ENCODE measurements at regions not wholly inside any gene's neighbourhood (a gene's known extent, or its start where the extent isn't known, plus 50 kb on each side); places are given as distances from the start of the nearest gene placed in this dataset.
"Not testable (repeated sequence)": the region's sequence is repeated elsewhere in the genome, so short reads cannot be mapped to it uniquely, and the experiment has no call there.

- H3K9me3 Mint-ChIP-seq (ENCODE audit: unreplicated experiment): no peaks in the 10 kb centered on the region
- no peak overlapping the region for H3K4me3 Mint-ChIP-seq (ENCODE audit: unreplicated experiment)
- TF ChIP-seq, protein P1, sequence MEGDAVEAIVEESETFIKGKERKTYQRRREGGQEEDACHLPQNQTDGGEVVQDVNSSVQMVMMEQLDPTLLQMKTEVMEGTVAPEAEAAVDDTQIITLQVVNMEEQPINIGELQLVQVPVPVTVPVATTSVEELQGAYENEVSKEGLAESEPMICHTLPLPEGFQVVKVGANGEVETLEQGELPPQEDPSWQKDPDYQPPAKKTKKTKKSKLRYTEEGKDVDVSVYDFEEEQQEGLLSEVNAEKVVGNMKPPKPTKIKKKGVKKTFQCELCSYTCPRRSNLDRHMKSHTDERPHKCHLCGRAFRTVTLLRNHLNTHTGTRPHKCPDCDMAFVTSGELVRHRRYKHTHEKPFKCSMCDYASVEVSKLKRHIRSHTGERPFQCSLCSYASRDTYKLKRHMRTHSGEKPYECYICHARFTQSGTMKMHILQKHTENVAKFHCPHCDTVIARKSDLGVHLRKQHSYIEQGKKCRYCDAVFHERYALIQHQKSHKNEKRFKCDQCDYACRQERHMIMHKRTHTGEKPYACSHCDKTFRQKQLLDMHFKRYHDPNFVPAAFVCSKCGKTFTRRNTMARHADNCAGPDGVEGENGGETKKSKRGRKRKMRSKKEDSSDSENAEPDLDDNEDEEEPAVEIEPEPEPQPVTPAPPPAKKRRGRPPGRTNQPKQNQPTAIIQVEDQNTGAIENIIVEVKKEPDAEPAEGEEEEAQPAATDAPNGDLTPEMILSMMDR (IDR thresholded peaks at IDR 0.05; ENCODE audit: partially characterized antibody, unreplicated experiment): no peak
- DNase-seq: no peak
- no peaks in the 10 kb centered on the region for H3K36me3 Mint-ChIP-seq (ENCODE audit: unreplicated experiment)
- H3K27ac Mint-ChIP-seq (ENCODE audit: unreplicated experiment): no peak overlapping the region
- H3K4me1 Mint-ChIP-seq (ENCODE audit: low read depth, unreplicated experiment): no peaks in the 10 kb centered on the region
- no peaks in the 10 kb centered on the region for H3K27me3 Mint-ChIP-seq (ENCODE audit: unreplicated experiment)
These were observed 721.9 kb upstream of the HS3ST5 start for GRCh38 chr6:115064680-115065079.

GRCh38 chr6:115060581-115060980 is 717.8 kb upstream of the HS3ST5 start:
- Mint-ChIP-seq H3K4me1 (ENCODE audit: low read depth, unreplicated experiment) (no peaks in the 10 kb centered on the region), H3K27ac (ENCODE audit: unreplicated experiment) (no peak overlapping the region), H3K36me3 (ENCODE audit: unreplicated experiment) (no peaks in the 10 kb centered on the region), H3K4me3 (ENCODE audit: unreplicated experiment) (no peak overlapping the region), H3K27me3 (ENCODE audit: unreplicated experiment) (no peaks in the 10 kb centered on the region), H3K9me3 (ENCODE audit: unreplicated experiment) (no peaks in the 10 kb centered on the region)
- TF ChIP-seq, protein P1 (IDR thresholded peaks at IDR 0.05; ENCODE audit: partially characterized antibody, unreplicated experiment): no peak
- no peak for DNase-seq

DNA sequence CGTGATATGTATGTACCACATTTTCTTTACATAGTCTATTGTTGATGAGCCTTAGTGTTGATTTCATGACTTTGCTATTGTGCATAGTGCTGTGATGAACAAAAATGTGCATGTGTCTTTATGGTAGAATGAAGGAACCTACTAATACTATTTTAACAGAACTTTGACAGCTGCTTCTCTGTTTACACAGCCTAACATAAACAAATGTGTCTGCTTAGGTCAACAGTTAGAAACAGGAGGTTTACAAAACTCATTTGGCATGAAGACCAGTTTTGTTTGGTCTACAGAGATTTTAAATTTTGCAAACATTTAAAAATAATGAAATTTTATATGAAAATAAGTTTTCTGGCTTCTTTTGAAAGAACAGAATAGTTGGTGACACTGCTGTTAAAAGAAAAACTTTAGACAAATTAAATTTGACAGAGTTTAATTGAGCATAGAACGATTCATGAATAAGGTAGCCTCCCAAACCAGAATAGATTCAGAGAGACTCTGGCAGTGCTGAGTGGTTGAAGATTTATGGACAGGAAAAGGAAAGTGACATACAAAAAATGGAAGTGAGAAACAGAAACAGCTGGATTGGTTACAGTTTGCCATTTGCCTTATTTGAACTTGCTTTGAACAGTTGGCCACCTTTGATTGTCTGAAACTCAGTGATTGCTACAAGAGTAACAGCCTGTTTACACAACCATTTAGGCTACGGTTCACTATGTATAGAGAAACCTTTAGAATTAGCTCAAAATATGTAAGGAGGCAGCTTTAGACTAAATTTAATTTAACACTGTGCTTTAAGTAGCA is 715.8 kb upstream of the HS3ST5 start:
- Mint-ChIP-seq H3K9me3 (ENCODE audit: unreplicated experiment) (no peaks in the 10 kb centered on the region), H3K27ac (ENCODE audit: unreplicated experiment) (no peak overlapping the region), H3K4me1 (ENCODE audit: low read depth, unreplicated experiment) (peaks cover 5% of the 10 kb centered on the region)

DNA sequence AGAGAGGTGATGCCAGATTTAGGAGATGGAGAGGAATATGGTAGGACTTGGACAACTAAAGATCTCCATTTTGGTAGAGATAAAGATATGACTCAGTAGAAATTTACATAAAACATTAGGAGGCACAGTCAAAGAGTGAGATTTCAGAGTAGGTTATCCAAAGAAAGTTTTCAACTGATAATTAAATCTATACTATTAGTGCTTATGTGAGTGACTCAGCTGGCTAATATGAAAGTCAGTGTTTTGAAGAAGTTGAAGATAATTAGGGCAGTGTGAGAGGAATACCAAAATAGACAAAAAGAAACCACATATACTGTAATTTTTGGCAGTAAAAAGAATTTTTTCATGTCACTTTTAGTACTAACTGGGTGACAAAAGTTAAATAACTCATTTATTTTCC is 712.8 kb upstream of the HS3ST5 start:
- Mint-ChIP-seq H3K4me1 (ENCODE audit: low read depth, unreplicated experiment) (peaks cover 5% of the 10 kb centered on the region), H3K27me3 (ENCODE audit: unreplicated experiment) (no peaks in the 10 kb centered on the region), H3K9me3 (ENCODE audit: unreplicated experiment) (no peaks in the 10 kb centered on the region), H3K4me3 (ENCODE audit: unreplicated experiment) (no peak overlapping the region), H3K27ac (ENCODE audit: unreplicated experiment) (no peak overlapping the region), H3K36me3 (ENCODE audit: unreplicated experiment) (no peaks in the 10 kb centered on the region)
- no peak for DNase-seq
- TF ChIP-seq, protein P1 (IDR thresholded peaks at IDR 0.05; ENCODE audit: partially characterized antibody, unreplicated experiment): no peak

More for the DNA sequence above, 715.8 kb upstream of the HS3ST5 start:
- Mint-ChIP-seq H3K27me3 (ENCODE audit: unreplicated experiment) (no peaks in the 10 kb centered on the region), H3K36me3 (ENCODE audit: unreplicated experiment) (no peaks in the 10 kb centered on the region), H3K4me3 (ENCODE audit: unreplicated experiment) (no peak overlapping the region)
- TF ChIP-seq, protein P1 (IDR thresholded peaks at IDR 0.05; ENCODE audit: partially characterized antibody, unreplicated experiment): no peak
- DNase-seq: no peak

- not testable (repeated sequence) for H3K9me3 Mint-ChIP-seq (ENCODE audit: unreplicated experiment); H3K4me1 Mint-ChIP-seq (ENCODE audit: low read depth, unreplicated experiment); H3K27ac Mint-ChIP-seq (ENCODE audit: unreplicated experiment); H3K27me3 Mint-ChIP-seq (ENCODE audit: unreplicated experiment); H3K4me3 Mint-ChIP-seq (ENCODE audit: unreplicated experiment); H3K36me3 Mint-ChIP-seq (ENCODE audit: unreplicated experiment); DNase-seq
These were observed 711.4 kb upstream of the HS3ST5 start for GRCh38 chr6:115054242-115054641.
